Caco-2 (cell line): ENCODE measurements at regions not wholly inside any gene's neighbourhood (a gene's known extent, or its start where the extent isn't known, plus 50 kb on each side); places are given as distances from the start of the nearest gene placed in this dataset.

Experiments
- BruUV-seq: library from RNA; stranded (reverse); fragments of 400-500 nt; replicated peaks from 2 replicates; lab custom pipeline; 2021; lab: Mats Ljungman, UMichigan
- CTCF ChIA-PET: fragments of 300-600 bp; sonication (Branson Sonifier 250); formaldehyde crosslinking; loops from one replicate; lab custom pipeline; 2022; ENCODE audit warnings: antibody characterized with exemption; lab: Charles Lee
- POLR2A ChIA-PET: fragments of 300-600 bp; sonication (Branson Sonifier 250); formaldehyde crosslinking; loops from one replicate; lab custom pipeline; 2022; ENCODE audit warnings: antibody characterized with exemption; lab: Charles Lee
- DNase-seq, 2 experiments: peaks; one replicate each; pipeline versions ENCODE4 v3.0.0 to v3.0.0-alpha.2; 2020 to 2022
- H3K27me3 ChIP-seq: replicated peaks from 2 replicates; pipeline ENCODE4 v1.6.0; 2011; ENCODE audit warnings: low read length; ENCODE audit not compliant: control insufficient read depth, insufficient read depth
- H3K36me3 ChIP-seq: 2 replicates; pipeline ENCODE4 v1.5.1; 2011; ENCODE audit warnings: low read length; ENCODE audit not compliant: control insufficient read depth, insufficient read depth
- H3K4me1 ChIP-seq: fragments of 250-450 bp; sonication (Bioruptor Pico); 2 replicates; pipeline ENCODE4 v1.5.1; 2020; ENCODE audit warnings: mild to moderate bottlenecking
- H3K4me3 ChIP-seq: 2 replicates; pipeline ENCODE4 v1.5.1; 2011; ENCODE audit warnings: low read depth, mild to moderate bottlenecking, control low read depth, low read length
- H3K9me3 ChIP-seq: fragments of 250-450 bp; sonication (Bioruptor Pico); 2 replicates; pipeline ENCODE4 v1.5.1; 2020; ENCODE audit warnings: mild to moderate bottlenecking, moderate library complexity
- H3K27ac Mint-ChIP-seq: one replicate; pipeline ENCODE4 v1.8.0; 2022; ENCODE audit warnings: mixed read lengths; ENCODE audit not compliant: unreplicated experiment
- H3K27me3 Mint-ChIP-seq: one replicate; pipeline ENCODE4 v1.8.0; 2022; ENCODE audit warnings: mixed read lengths; ENCODE audit not compliant: insufficient read depth, unreplicated experiment
- H3K36me3 Mint-ChIP-seq: one replicate; pipeline ENCODE4 v1.8.0; 2022; ENCODE audit warnings: mild to moderate bottlenecking, mixed read lengths; ENCODE audit not compliant: insufficient read depth, unreplicated experiment
- H3K4me1 Mint-ChIP-seq: one replicate; pipeline ENCODE4 v1.8.0; 2022; ENCODE audit warnings: low read depth, mixed read lengths; ENCODE audit not compliant: unreplicated experiment
- H3K4me3 Mint-ChIP-seq: one replicate; pipeline ENCODE4 v1.8.0; 2022; ENCODE audit warnings: mild to moderate bottlenecking, moderate library complexity, mixed read lengths; ENCODE audit not compliant: unreplicated experiment
- H3K9me3 Mint-ChIP-seq: one replicate; pipeline ENCODE4 v1.8.0; 2022; ENCODE audit warnings: mixed read lengths; ENCODE audit not compliant: unreplicated experiment
- CTCF ChIP-seq, 2 experiments: fragments of 200-600 bp in 1 of 2; IDR thresholded peaks; 1 replicate in 1 of 2; 2 replicates in 1 of 2; pipeline versions ENCODE4 v1.5.1 to v1.8.0; 2011 to 2022; ENCODE audit warnings: antibody characterized with exemption in 1 of 2, control low read depth in 1 of 2, inconsistent platforms in 1 of 2, low read depth in 1 of 2, low read length in 1 of 2, mild to moderate bottlenecking in 1 of 2, moderate library complexity in 1 of 2; ENCODE audit not compliant: insufficient read depth in 1 of 2, severe bottlenecking in 1 of 2, unreplicated experiment in 1 of 2
- intact Hi-C: fragments of 100-400 bp; cut with micrococcal nuclease; formaldehyde crosslinking; loops from one replicate; pipeline ENCODE4 v1.10.0; 2022; ENCODE audit not compliant: unreplicated experiment

GRCh38 chr1:234755449-234755863, 145.5 kb upstream of the IRF2BP2 start:
- H3K27me3 Mint-ChIP-seq, result no peaks in the 10 kb centered on the region
- ChIA-PET CTCF (no interaction called here), POLR2A (no interaction called here)
- Histone ChIP-seq H3K4me3 (no peak overlapping the region), H3K4me1 (peaks cover 13% of the 10 kb centered on the region; the same call in 1 of the 2 replicates), H3K36me3 (no peaks in the 10 kb centered on the region), H3K9me3 (no peaks in the 10 kb centered on the region), H3K27me3 (no peaks in the 10 kb centered on the region)
- no peak for TF ChIP-seq CTCF (IDR thresholded peaks at IDR 0.05; ENCODE audit: insufficient read depth in 1 of 2, low read depth in 1 of 2, low read length in 1 of 2, severe bottlenecking in 1 of 2, unreplicated experiment in 1 of 2)
- H3K27ac Mint-ChIP-seq, result no peak overlapping the region
- no peak for DNase-seq
- BruUV-seq, result no TSS peak
- intact Hi-C loops, result no loop called here
- no peaks in the 10 kb centered on the region for H3K36me3 Mint-ChIP-seq
- peaks cover 9% of the 10 kb centered on the region for H3K9me3 Mint-ChIP-seq
- H3K4me1 Mint-ChIP-seq, result peaks cover 10% of the 10 kb centered on the region
- no peak overlapping the region for H3K4me3 Mint-ChIP-seq

GRCh38 chr1:234753979-234754378, 144.0 kb upstream of the IRF2BP2 start:
- ChIA-PET CTCF (no interaction called here), POLR2A (no interaction called here)
- H3K4me1 Mint-ChIP-seq, result peaks cover 17% of the 10 kb centered on the region
- peaks cover 3% of the 10 kb centered on the region for H3K9me3 Mint-ChIP-seq
- no TSS peak for BruUV-seq
- H3K27me3 Mint-ChIP-seq, result no peaks in the 10 kb centered on the region
- Histone ChIP-seq H3K36me3 (no peaks in the 10 kb centered on the region), H3K4me1 (peaks cover 10% of the 10 kb centered on the region; the same call in 1 of the 2 replicates), H3K27me3 (no peaks in the 10 kb centered on the region), H3K9me3 (no peaks in the 10 kb centered on the region), H3K4me3 (no peak overlapping the region)
- H3K27ac Mint-ChIP-seq, result no peak overlapping the region
- DNase-seq, result no peak
- intact Hi-C loops, result no loop called here
- no peaks in the 10 kb centered on the region for H3K36me3 Mint-ChIP-seq
- TF ChIP-seq CTCF (IDR thresholded peaks at IDR 0.05; ENCODE audit: insufficient read depth in 1 of 2, low read depth in 1 of 2, low read length in 1 of 2, severe bottlenecking in 1 of 2, unreplicated experiment in 1 of 2), result no peak
- H3K4me3 Mint-ChIP-seq, result no peak overlapping the region

- H3K27ac Mint-ChIP-seq, result no peak overlapping the region
- TF ChIP-seq CTCF (IDR thresholded peaks at IDR 0.05; ENCODE audit: insufficient read depth in 1 of 2, low read depth in 1 of 2, low read length in 1 of 2, severe bottlenecking in 1 of 2, unreplicated experiment in 1 of 2), result no peak
- CTCF ChIA-PET, result no interaction called here
- H3K4me3 Mint-ChIP-seq, result no peak overlapping the region
- Histone ChIP-seq H3K4me1 (peaks cover 10% of the 10 kb centered on the region; the same call in 1 of the 2 replicates), H3K4me3 (no peak overlapping the region), H3K36me3 (no peaks in the 10 kb centered on the region), H3K9me3 (no peaks in the 10 kb centered on the region), H3K27me3 (no peaks in the 10 kb centered on the region)
- H3K36me3 Mint-ChIP-seq, result no peaks in the 10 kb centered on the region
- POLR2A ChIA-PET, result no interaction called here
- H3K27me3 Mint-ChIP-seq, result no peaks in the 10 kb centered on the region
- intact Hi-C loops, result no loop called here
- peaks cover 22% of the 10 kb centered on the region for H3K4me1 Mint-ChIP-seq
- BruUV-seq, result no TSS peak
- H3K9me3 Mint-ChIP-seq, result no peaks in the 10 kb centered on the region
- no peak for DNase-seq
These were observed 142.9 kb upstream of the IRF2BP2 start for GRCh38 chr1:234752927-234753326.
